HepG2 (cell line): ENCODE measurements at regions not wholly inside any gene's neighbourhood (a gene's known extent, or its start where the extent isn't known, plus 50 kb on each side); places are given as distances from the start of the nearest gene placed in this dataset.

Experiments used
- E2F2 ChIP-seq: sonication (generic); formaldehyde crosslinking; IDR thresholded peaks from 2 replicates; pipeline ENCODE4 v1.4.0; 2020; ENCODE audit warnings: missing genetic modification reagents, borderline replicate concordance
- GABPB1 ChIP-seq: IDR thresholded peaks from 2 replicates; pipeline ENCODE4 v1.6.1; 2016; ENCODE audit warnings: mild to moderate bottlenecking, missing genetic modification reagents, moderate library complexity, missing compliant biosample characterization
- HNRNPUL1 ChIP-seq: fragments of 200-400 bp; formaldehyde crosslinking; IDR thresholded peaks from 2 replicates; pipeline ENCODE4 v1.6.1; 2017; ENCODE audit warnings: low read depth, mild to moderate bottlenecking, low read length, moderate library complexity
- JDP2 ChIP-seq: sonication (generic); formaldehyde crosslinking; IDR thresholded peaks from 2 replicates; pipeline ENCODE4 v1.8.1; 2022; ENCODE audit warnings: missing genetic modification reagents, borderline replicate concordance
- KLF6 ChIP-seq: IDR thresholded peaks from 2 replicates; pipeline ENCODE4 v1.8.0; 2016; ENCODE audit warnings: missing biosample characterization, missing genetic modification reagents
- MAX ChIP-seq: IDR thresholded peaks from 2 replicates; pipeline ENCODE4 v1.6.1; 2012; ENCODE audit warnings: inconsistent platforms
- MED13 ChIP-seq: sonication (generic); formaldehyde crosslinking; IDR thresholded peaks from 2 replicates; pipeline ENCODE4 v1.5.0; 2020; ENCODE audit warnings: missing genetic modification reagents
- NFE2 ChIP-seq: sonication (generic); formaldehyde crosslinking; IDR thresholded peaks from 2 replicates; pipeline ENCODE4 v1.4.0; 2020; ENCODE audit warnings: missing genetic modification reagents
- ZFP36L1 ChIP-seq: sonication (generic); formaldehyde crosslinking; IDR thresholded peaks from 2 replicates; pipeline ENCODE4 v1.8.0; 2022; ENCODE audit warnings: mild to moderate bottlenecking, missing genetic modification reagents, moderate library complexity
- ZNF230 ChIP-seq: sonication (generic); formaldehyde crosslinking; IDR thresholded peaks from 2 replicates; pipeline ENCODE4 v1.4.0; 2020; ENCODE audit warnings: mild to moderate bottlenecking, missing genetic modification reagents
- ZNF503 ChIP-seq: sonication (generic); formaldehyde crosslinking; IDR thresholded peaks from 2 replicates; pipeline ENCODE4 v1.4.0; 2020; ENCODE audit warnings: missing genetic modification reagents
- ZNF687 ChIP-seq: sonication (generic); formaldehyde crosslinking; IDR thresholded peaks from 2 replicates; pipeline ENCODE4 v1.5.1; 2020; ENCODE audit warnings: mild to moderate bottlenecking, missing genetic modification reagents, moderate library complexity
- ZNF747 ChIP-seq: sonication (generic); formaldehyde crosslinking; IDR thresholded peaks from 2 replicates; pipeline ENCODE4 v1.8.1; 2023; ENCODE audit warnings: missing genetic modification reagents, mild to moderate bottlenecking, borderline replicate concordance
- ZNF891 ChIP-seq: sonication (generic); formaldehyde crosslinking; IDR thresholded peaks from 2 replicates; pipeline ENCODE4 v1.5.0; 2020; ENCODE audit warnings: mild to moderate bottlenecking, missing genetic modification reagents
- TF ChIP-seq, protein P1 (sequence below): sonication (generic); formaldehyde crosslinking; IDR thresholded peaks from 2 replicates; pipeline ENCODE4 v1.4.0; 2020; ENCODE audit warnings: missing genetic modification reagents, borderline replicate concordance

GRCh38 chr5:147175516-147176097, 59.2 kb upstream of the STK32A start (continued):
- TF ChIP-seq ZNF687 (CRISPR knock-in tag) (no peak), ZNF891 (CRISPR knock-in tag) (no peak), GABPB1 (CRISPR knock-in tag) (no peak), E2F2 (CRISPR knock-in tag) (no peak), NFE2 (no peak), MED13 (no peak), ZNF230 (CRISPR knock-in tag) (no peak), ZFP36L1 (CRISPR knock-in tag) (0 out of 2 replicates have a peak, but pooled peaks have one; percentile 82), MAX (peak; percentile 97), ZNF503 (CRISPR knock-in tag) (no peak), JDP2 (no peak), ZNF747 (no peak), KLF6 (CRISPR knock-in tag) (peak; percentile 68; the same call in 1 of the 2 replicates), HNRNPUL1 (no peak)
- TF ChIP-seq, protein P1, sequence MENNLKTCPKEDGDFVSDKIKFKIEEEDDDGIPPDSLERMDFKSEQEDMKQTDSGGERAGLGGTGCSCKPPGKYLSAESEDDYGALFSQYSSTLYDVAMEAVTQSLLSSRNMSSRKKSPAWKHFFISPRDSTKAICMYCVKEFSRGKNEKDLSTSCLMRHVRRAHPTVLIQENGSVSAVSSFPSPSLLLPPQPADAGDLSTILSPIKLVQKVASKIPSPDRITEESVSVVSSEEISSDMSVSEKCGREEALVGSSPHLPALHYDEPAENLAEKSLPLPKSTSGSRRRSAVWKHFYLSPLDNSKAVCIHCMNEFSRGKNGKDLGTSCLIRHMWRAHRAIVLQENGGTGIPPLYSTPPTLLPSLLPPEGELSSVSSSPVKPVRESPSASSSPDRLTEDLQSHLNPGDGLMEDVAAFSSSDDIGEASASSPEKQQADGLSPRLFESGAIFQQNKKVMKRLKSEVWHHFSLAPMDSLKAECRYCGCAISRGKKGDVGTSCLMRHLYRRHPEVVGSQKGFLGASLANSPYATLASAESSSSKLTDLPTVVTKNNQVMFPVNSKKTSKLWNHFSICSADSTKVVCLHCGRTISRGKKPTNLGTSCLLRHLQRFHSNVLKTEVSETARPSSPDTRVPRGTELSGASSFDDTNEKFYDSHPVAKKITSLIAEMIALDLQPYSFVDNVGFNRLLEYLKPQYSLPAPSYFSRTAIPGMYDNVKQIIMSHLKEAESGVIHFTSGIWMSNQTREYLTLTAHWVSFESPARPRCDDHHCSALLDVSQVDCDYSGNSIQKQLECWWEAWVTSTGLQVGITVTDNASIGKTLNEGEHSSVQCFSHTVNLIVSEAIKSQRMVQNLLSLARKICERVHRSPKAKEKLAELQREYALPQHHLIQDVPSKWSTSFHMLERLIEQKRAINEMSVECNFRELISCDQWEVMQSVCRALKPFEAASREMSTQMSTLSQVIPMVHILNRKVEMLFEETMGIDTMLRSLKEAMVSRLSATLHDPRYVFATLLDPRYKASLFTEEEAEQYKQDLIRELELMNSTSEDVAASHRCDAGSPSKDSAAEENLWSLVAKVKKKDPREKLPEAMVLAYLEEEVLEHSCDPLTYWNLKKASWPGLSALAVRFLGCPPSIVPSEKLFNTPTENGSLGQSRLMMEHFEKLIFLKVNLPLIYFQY: no peak
